GM12878 (cell line): ENCODE measurements at regions not wholly inside any gene's neighbourhood (a gene's known extent, or its start where the extent isn't known, plus 50 kb on each side); places are given as distances from the start of the nearest gene placed in this dataset.

Experiments used
- ATF3 ChIP-seq: IDR thresholded peaks from 2 replicates; pipeline ENCODE4 v1.6.1; 2011; ENCODE audit warnings: low read depth, mild to moderate bottlenecking, low read length, moderate library complexity, borderline replicate concordance; ENCODE audit errors: extremely low read depth
- CTCF ChIP-seq, 3 experiments: IDR thresholded peaks in 2 of 3; conservative IDR thresholded peaks in 1 of 3; 2 replicates each; pipeline ENCODE4 v1.5.1; 2011; ENCODE audit warnings: low read depth in 3 of 3, low read length in 3 of 3, mild to moderate bottlenecking in 3 of 3, control low read depth in 2 of 3, moderate library complexity in 2 of 3, inconsistent platforms in 1 of 3, mixed read lengths in 1 of 3; ENCODE audit not compliant: control insufficient read depth in 2 of 3, insufficient read depth in 1 of 3; ENCODE audit errors: extremely low read depth in 1 of 3
- RELB ChIP-seq: fragments of 450-650 bp; IDR thresholded peaks from 2 replicates; pipeline ENCODE4 v1.6.1; 2017; ENCODE audit warnings: low read depth, mild to moderate bottlenecking, moderate library complexity
- RUNX3 ChIP-seq: IDR thresholded peaks from 2 replicates; pipeline ENCODE4 v1.6.1; 2012; ENCODE audit warnings: low read length, inconsistent platforms
- SKIL ChIP-seq: fragments of 450-650 bp; IDR thresholded peaks from 2 replicates; pipeline ENCODE4 v1.6.1; 2017; ENCODE audit warnings: mild to moderate bottlenecking, low read depth, inconsistent platforms; ENCODE audit not compliant: poor library complexity, severe bottlenecking
- SPI1 ChIP-seq: IDR thresholded peaks from 2 replicates; pipeline ENCODE4 v1.6.1; 2011; ENCODE audit warnings: low read depth, mild to moderate bottlenecking, low read length, moderate library complexity, borderline replicate concordance; ENCODE audit not compliant: insufficient read depth
- ZNF592 ChIP-seq: fragments of 450-650 bp; IDR thresholded peaks from 2 replicates; pipeline ENCODE4 v1.6.1; 2017; ENCODE audit warnings: mild to moderate bottlenecking, moderate library complexity

GRCh38 chr3:127097481-127097880 is 95.5 kb upstream of the PRR23E start (continued):
- TF ChIP-seq CTCF (IDR thresholded peaks at IDR 0.05 in 2 of 3, conservative IDR thresholded peaks at IDR 0.05 in 1 of 3; ENCODE audit: control insufficient read depth in 2 of 3, extremely low read depth in 1 of 3, insufficient read depth in 1 of 3, low read depth in 3 of 3, low read length in 3 of 3) = no peak
- TF ChIP-seq RUNX3 = no peak
- TF ChIP-seq ATF3 = no peak
- TF ChIP-seq ZNF592 = no peak
- no peak for TF ChIP-seq SPI1
- TF ChIP-seq RELB = no peak
- no peak for TF ChIP-seq SKIL
